Kidney (tissue), 13 donors: ENCODE measurements at regions not wholly inside any gene's neighbourhood (a gene's known extent, or its start where the extent isn't known, plus 50 kb on each side); places are given as distances from the start of the nearest gene placed in this dataset.
"Not testable (repeated sequence)": the region's sequence is repeated elsewhere in the genome, so short reads cannot be mapped to it uniquely, and the experiment has no call there.

ENCODE experiments used
- DNase-seq, 5 donors: peaks; one replicate each; pipeline ENCODE4 v3.0.0-alpha.2; 2013 to 2020
- FAIRE-seq: peaks from 2 replicates; lab custom pipeline; 2012; peaks lifted over from hg19 to GRCh38; lab: Jason Lieb, UNC
- H3K27ac ChIP-seq, 2 donors: one replicate each; pipeline ENCODE4 v1.7.0; 2013; ENCODE audit warnings: low read depth in 2 of 2, low read length in 2 of 2, inconsistent platforms in 1 of 2
- H3K27me3 ChIP-seq: one replicate; pipeline ENCODE4 v1.7.1; 2013; ENCODE audit warnings: low read length, inconsistent platforms; ENCODE audit not compliant: control insufficient read depth, insufficient read depth
- H3K36me3 ChIP-seq, 3 donors: one replicate each; pipeline versions ENCODE4 v1.7.0 to v1.7.1; 2013; ENCODE audit warnings: low read length in 3 of 3, control low read depth in 1 of 3, inconsistent platforms in 1 of 3; ENCODE audit not compliant: insufficient read depth in 3 of 3, control insufficient read depth in 2 of 3
- H3K4me1 ChIP-seq, 3 donors: one replicate each; pipeline versions ENCODE4 v1.7.0 to v1.7.1; 2013; ENCODE audit warnings: low read length in 3 of 3, inconsistent platforms in 1 of 3, low read depth in 1 of 3; ENCODE audit not compliant: control insufficient read depth in 2 of 3, insufficient read depth in 2 of 3
- H3K4me3 ChIP-seq, 3 donors: one replicate each; pipeline versions ENCODE4 v1.7.0 to v1.8.1; 2013; ENCODE audit warnings: low read length in 3 of 3, control low read depth in 1 of 3, inconsistent platforms in 1 of 3
- H3K9ac ChIP-seq, 3 donors: one replicate each; pipeline versions ENCODE4 v1.7.0 to v1.7.1; 2013; ENCODE audit warnings: low read length in 3 of 3, control low read depth in 1 of 3, inconsistent platforms in 1 of 3
- H3K9me3 ChIP-seq, 3 donors: one replicate each; pipeline versions ENCODE4 v1.7.0 to v1.7.1; 2013; ENCODE audit warnings: low read length in 3 of 3, control low read depth in 1 of 3, inconsistent platforms in 1 of 3; ENCODE audit not compliant: control insufficient read depth in 2 of 3, insufficient read depth in 1 of 3
- CTCF ChIP-seq: IDR thresholded peaks from 3 replicates; pipeline ENCODE4 v1.5.1; 2012; ENCODE audit warnings: mild to moderate bottlenecking, moderate library complexity, borderline replicate concordance; ENCODE audit not compliant: insufficient read depth; ENCODE audit errors: extremely low read depth
- intact Hi-C: fragments of 100-400 bp; cut with DNase I; formaldehyde crosslinking; loops from one replicate; pipeline ENCODE4 v1.11.1; 2022
- donor health status: control.
- donor health status: control.
- donor health status: control.
- donor health status: control.
- donor health status: control.
- donor health status: DM: yes; HTN: yes; CAD: no.
- donor health status: Normal renal cell carcinoma (clear cell type).

DNA sequence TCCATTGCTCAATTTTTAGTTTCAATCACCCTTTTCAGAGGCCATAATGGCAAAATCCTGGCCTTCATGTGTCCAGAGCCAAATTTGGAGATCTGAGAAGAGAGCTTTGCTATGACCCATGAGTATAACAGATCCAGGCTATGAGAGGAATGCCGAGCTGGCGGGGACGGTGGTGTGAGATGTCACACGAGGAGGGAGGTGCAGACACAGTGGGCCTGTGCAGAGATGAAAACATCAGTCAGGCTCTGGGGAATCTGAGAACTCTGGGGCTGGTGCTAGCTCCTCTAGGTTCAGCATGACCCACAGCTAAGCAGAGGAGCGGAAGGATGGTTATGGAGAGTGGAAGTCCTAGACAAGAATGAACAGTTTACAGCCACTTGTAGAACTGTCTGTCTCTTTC is 398.3 kb upstream of the ATP10A start:
- H3K4me3 ChIP-seq, result no peak overlapping the region
- no peak overlapping the region for H3K9ac ChIP-seq
- DNase-seq (peak in 3 of 5 donors; percentile 17 to 25 (median 20)), FAIRE-seq (no peak)
- no peaks in the 10 kb centered on the region for H3K36me3 ChIP-seq
- no peak overlapping the region for H3K27ac ChIP-seq
- intact Hi-C loops, result no loop called here
- H3K9me3 ChIP-seq, result no peaks in the 10 kb centered on the region
- no peak for TF ChIP-seq CTCF
- H3K27me3 ChIP-seq, result no peaks in the 10 kb centered on the region
- no peaks in the 10 kb centered on the region for H3K4me1 ChIP-seq

DNA sequence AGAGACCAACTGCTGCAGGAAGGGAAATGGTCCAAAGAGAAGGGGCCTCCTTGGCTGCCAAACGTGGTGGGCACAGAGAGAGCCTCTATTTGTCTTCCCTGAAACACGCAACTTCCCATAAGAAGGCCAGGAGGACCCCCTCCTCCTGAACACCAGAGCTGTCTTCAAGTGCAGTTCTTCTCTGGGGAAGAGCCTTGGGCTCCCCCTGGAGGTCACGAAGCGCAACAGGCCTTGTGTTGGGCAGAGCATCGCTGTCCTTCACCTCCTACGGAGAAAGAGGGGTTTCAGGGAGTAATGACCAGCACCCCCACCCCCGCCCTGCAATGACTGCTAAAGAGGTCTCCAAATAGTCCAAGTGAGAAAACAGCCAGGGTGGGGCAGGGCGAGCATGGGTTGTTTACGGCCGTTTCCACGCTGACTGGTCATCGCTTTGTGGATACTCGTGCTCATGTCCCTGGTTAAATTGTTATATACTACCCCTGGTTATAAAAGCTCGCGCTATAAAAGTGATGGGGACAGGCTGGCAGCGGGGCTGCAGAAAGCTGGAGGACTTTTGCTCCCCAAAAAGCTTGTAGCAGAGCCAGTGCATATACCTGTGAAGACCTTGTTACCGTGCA is 397.5 kb upstream of the ATP10A start:
- H3K4me1 ChIP-seq, result no peaks in the 10 kb centered on the region
- FAIRE-seq (no peak), DNase-seq (peak in 4 of 5 donors; percentile 51 to 69 (median 62))
- H3K36me3 ChIP-seq, result no peaks in the 10 kb centered on the region
- H3K9me3 ChIP-seq, result no peaks in the 10 kb centered on the region
- intact Hi-C loops, result no loop called here
- no peak overlapping the region for H3K9ac ChIP-seq
- no peak overlapping the region for H3K4me3 ChIP-seq
- H3K27me3 ChIP-seq, result no peaks in the 10 kb centered on the region
- TF ChIP-seq CTCF, result peak; percentile 60
- H3K27ac ChIP-seq, result no peak overlapping the region

- H3K4me1 ChIP-seq, result no peaks in the 10 kb centered on the region
- no peak for DNase-seq
- H3K27ac ChIP-seq, result no peak overlapping the region
- intact Hi-C loops, result no loop called here
- H3K9me3 ChIP-seq, result no peaks in the 10 kb centered on the region
- no peak for TF ChIP-seq CTCF
- no peak for FAIRE-seq
- H3K36me3 ChIP-seq, result no peaks in the 10 kb centered on the region
- H3K9ac ChIP-seq, result no peak overlapping the region
- no peaks in the 10 kb centered on the region for H3K27me3 ChIP-seq
- no peak overlapping the region for H3K4me3 ChIP-seq
These were observed 396.5 kb upstream of the ATP10A start for GRCh38 chr15:26259581-26259980.

GRCh38 chr15:26244782-26245181 is 381.7 kb upstream of the ATP10A start:
- H3K27me3 ChIP-seq, H3K4me3 ChIP-seq, DNase-seq, H3K36me3 ChIP-seq, FAIRE-seq, H3K9me3 ChIP-seq, H3K4me1 ChIP-seq, H3K9ac ChIP-seq, H3K27ac ChIP-seq, intact Hi-C loops: not testable (repeated sequence)
